K562 (cell line): ENCODE measurements at regions not wholly inside any gene's neighbourhood (a gene's known extent, or its start where the extent isn't known, plus 50 kb on each side); places are given as distances from the start of the nearest gene placed in this dataset.

ENCODE experiments used
- ATAC-seq: fragments of 200-7000 bp; cut with Tn5 transposase; 3 replicates; pipeline ENCODE4 v1.9.1; 2020; ENCODE audit warnings: moderate library complexity
- BruUV-seq: library from RNA; stranded (reverse); fragments of 400-500 nt; replicated peaks from 2 replicates; lab custom pipeline; 2021; lab: Mats Ljungman, UMichigan
- CTCF ChIA-PET: fragments of 300-600 bp; formaldehyde crosslinking; extraction: SDS; loops from one replicate; lab custom pipeline; 2021; ENCODE audit warnings: low intra/inter-chr PET ratio; lab: Yijun Ruan, JAX
- POLR2A ChIA-PET: fragments of 300-600, 350-650 bp; sonication (Branson Sonifier 250); formaldehyde crosslinking; extraction: SDS; loops from one replicate; lab custom pipeline; 2021; ENCODE audit warnings: antibody characterized with exemption, inconsistent platforms; lab: Yijun Ruan, JAX
- DNase-seq, 4 experiments: peaks; one replicate each; pipeline versions ENCODE4 v3.0.0 to v3.0.0-alpha.2; 2011 to 2018; ENCODE audit warnings: low spot score in 3 of 4, mixed read lengths in 3 of 4; ENCODE audit errors: extremely low read depth in 1 of 4
- FAIRE-seq: peaks from 2 replicates; lab custom pipeline; 2011; peaks lifted over from hg19 to GRCh38; lab: Jason Lieb, UNC
- H2AFZ ChIP-seq: 2 replicates; pipeline ENCODE4 v1.6.0; 2011; ENCODE audit warnings: low read depth, low read length, control low read depth, inconsistent platforms
- H3K27ac ChIP-seq: fragments of 200-600 bp; 3 replicates; pipeline ENCODE4 v1.8.0; 2011; ENCODE audit warnings: low read depth, mild to moderate bottlenecking, control low read depth, inconsistent platforms, low read length, moderate library complexity, mixed read lengths; ENCODE audit errors: extremely low read depth
- H3K27me3 ChIP-seq, 2 experiments: fragments of 300-600 bp in 1 of 2; 2 replicates in 1 of 2; 3 replicates in 1 of 2; pipeline versions ENCODE4 v1.6.0 to v1.8.0; 2011; ENCODE audit warnings: inconsistent platforms in 2 of 2, low read length in 2 of 2, mild to moderate bottlenecking in 1 of 2, mixed read lengths in 1 of 2, moderate library complexity in 1 of 2; ENCODE audit not compliant: control insufficient read depth in 2 of 2, insufficient read depth in 2 of 2
- H3K36me3 ChIP-seq: fragments of 300-600 bp; 3 replicates; pipeline ENCODE4 v1.8.0; 2011; ENCODE audit warnings: mild to moderate bottlenecking, low read length, inconsistent platforms; ENCODE audit not compliant: control insufficient read depth, insufficient read depth
- H3K4me1 ChIP-seq, 2 experiments: fragments of 200-600 bp in 1 of 2; replicated peaks in 1 of 2; 2 replicates in 1 of 2; 3 replicates in 1 of 2; pipeline versions ENCODE4 v1.5.1 to v1.8.0; 2011; ENCODE audit warnings: inconsistent platforms in 2 of 2, low read length in 2 of 2, mild to moderate bottlenecking in 1 of 2, mixed read lengths in 1 of 2, moderate library complexity in 1 of 2; ENCODE audit not compliant: control insufficient read depth in 2 of 2, insufficient read depth in 2 of 2
- H3K4me2 ChIP-seq: 2 replicates; pipeline ENCODE4 v1.6.1; 2011; ENCODE audit warnings: low read length, control low read depth, inconsistent platforms, mixed read lengths; ENCODE audit not compliant: insufficient read depth
- H3K4me3 ChIP-seq: fragments of 200-600 bp; sonication (generic), shearing (Covaris generic); 2 replicates; pipeline ENCODE4 v1.5.1; 2016; ENCODE audit warnings: control low read depth, inconsistent platforms
- H3K79me2 ChIP-seq: fragments of 200-600 bp; 3 replicates; pipeline ENCODE4 v1.8.0; 2011; ENCODE audit warnings: low read length, inconsistent platforms; ENCODE audit not compliant: control insufficient read depth, insufficient read depth
- H3K9ac ChIP-seq, 2 experiments: 2 replicates each; pipeline versions ENCODE4 v1.6.0 to v1.6.1; 2011; ENCODE audit warnings: low read depth in 2 of 2, low read length in 2 of 2, control low read depth in 1 of 2, inconsistent platforms in 1 of 2, mild to moderate bottlenecking in 1 of 2, mixed read lengths in 1 of 2; ENCODE audit not compliant: insufficient read depth in 1 of 2
- H3K9me1 ChIP-seq: one replicate; pipeline ENCODE4 v1.6.0; 2011; ENCODE audit warnings: inconsistent platforms, mild to moderate bottlenecking, low read length, moderate library complexity; ENCODE audit not compliant: control insufficient read depth, insufficient read depth
- H3K9me3 ChIP-seq: replicated peaks from 2 replicates; pipeline ENCODE4 v1.5.1; 2011; ENCODE audit warnings: low read depth, low read length, inconsistent platforms; ENCODE audit not compliant: control insufficient read depth, insufficient read depth
- H4K20me1 ChIP-seq: replicated peaks from 2 replicates; pipeline ENCODE4 v1.6.1; 2011; ENCODE audit warnings: low read length, inconsistent platforms, mixed read lengths; ENCODE audit not compliant: control insufficient read depth, insufficient read depth
- FOSL1 ChIP-seq: fragments of 200-800 bp; sonication (Bioruptor generic); conservative IDR thresholded peaks from 2 replicates; pipeline ENCODE4 v1.6.1; 2016; ENCODE audit warnings: missing genetic modification characterization, missing compliant biosample characterization
- KLF6 ChIP-seq: fragments of 250-450 bp; sonication (Bioruptor Pico); IDR thresholded peaks from 2 replicates; pipeline ENCODE4 v1.4.0; 2020; ENCODE audit warnings: mild to moderate bottlenecking, moderate library complexity, borderline replicate concordance
- ZNF253 ChIP-seq: fragments of 250-450 bp; sonication (Bioruptor Pico); conservative IDR thresholded peaks from 2 replicates; pipeline ENCODE4 v1.6.1; 2021; ENCODE audit warnings: mild to moderate bottlenecking
- WGBS: fragments of 100-300 bp; shearing (Covaris generic); methylation state at CpG from one replicate; pipeline ENCODE4 v1.1.6; 2016; ENCODE audit warnings: low coverage, mixed read lengths; ENCODE audit not compliant: insufficient coverage; ENCODE audit errors: missing lambda C conversion rate; 5-methylcytosine and 5-hydroxymethylcytosine counted together
- in situ Hi-C: fragments of 300-500 bp; cut with MboI; formaldehyde crosslinking; loops from 4 replicates; pipeline ENCODE4 v1.15.0; 2018; ENCODE audit warnings: inconsistent platforms, mixed read lengths
- intact Hi-C: fragments of 100-400 bp; cut with micrococcal nuclease; formaldehyde crosslinking; loops from 2 replicates; pipeline ENCODE4 v1.14.2; 2022
- TF ChIP-seq, protein P1 (sequence below): sonication (generic); formaldehyde crosslinking; IDR thresholded peaks from 2 replicates; pipeline ENCODE4 v1.8.0; 2023; ENCODE audit warnings: mild to moderate bottlenecking, missing genetic modification reagents
- TF ChIP-seq, protein P2 (sequence below): fragments of 450-650 bp; IDR thresholded peaks from 2 replicates; pipeline ENCODE4 v1.7.1; 2018; ENCODE audit warnings: mild to moderate bottlenecking, low read depth; ENCODE audit not compliant: partially characterized antibody

DNA sequence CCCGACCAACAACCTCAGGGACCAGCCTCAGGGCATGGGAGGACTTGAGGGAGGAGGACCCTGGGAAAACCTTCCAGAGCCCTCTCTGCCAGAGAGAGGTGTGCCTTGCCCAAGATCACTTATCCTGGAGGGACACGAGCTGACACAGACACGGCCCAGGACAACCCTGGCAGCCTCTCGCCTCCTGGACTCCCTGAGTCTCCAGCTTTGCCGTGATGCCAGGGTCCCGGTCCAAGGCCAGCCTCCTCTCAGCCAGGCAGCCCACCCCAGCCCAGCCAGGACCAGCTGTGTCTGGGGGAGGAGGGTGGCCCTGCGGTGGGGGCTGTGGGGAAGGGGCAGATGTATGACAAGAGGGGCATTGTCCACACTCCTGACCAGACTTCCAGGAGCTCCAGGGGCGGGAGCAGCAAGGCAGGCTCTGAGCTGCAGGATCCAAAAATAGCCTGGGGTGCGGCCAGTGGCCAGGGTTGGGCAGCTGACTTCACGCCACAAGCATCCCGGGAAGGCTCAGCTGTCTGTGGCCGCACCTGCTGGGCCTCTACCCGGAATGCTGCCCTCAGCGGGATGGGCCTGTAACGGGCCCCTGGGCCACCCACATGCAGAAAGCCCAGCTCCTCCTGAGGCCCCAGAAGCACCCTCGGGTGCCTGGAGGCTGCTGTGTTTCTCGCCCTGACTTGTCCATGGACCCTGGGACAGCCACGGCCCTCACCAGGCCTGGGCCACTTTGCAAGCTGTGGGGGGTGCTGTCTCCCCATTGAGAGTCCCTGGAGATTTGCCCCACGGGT, 65.5 kb upstream of the GPC1 start (continued):
- no peak for TF ChIP-seq ZNF253
- TF ChIP-seq KLF6 (CRISPR knock-in tag), result no peak

DNA sequence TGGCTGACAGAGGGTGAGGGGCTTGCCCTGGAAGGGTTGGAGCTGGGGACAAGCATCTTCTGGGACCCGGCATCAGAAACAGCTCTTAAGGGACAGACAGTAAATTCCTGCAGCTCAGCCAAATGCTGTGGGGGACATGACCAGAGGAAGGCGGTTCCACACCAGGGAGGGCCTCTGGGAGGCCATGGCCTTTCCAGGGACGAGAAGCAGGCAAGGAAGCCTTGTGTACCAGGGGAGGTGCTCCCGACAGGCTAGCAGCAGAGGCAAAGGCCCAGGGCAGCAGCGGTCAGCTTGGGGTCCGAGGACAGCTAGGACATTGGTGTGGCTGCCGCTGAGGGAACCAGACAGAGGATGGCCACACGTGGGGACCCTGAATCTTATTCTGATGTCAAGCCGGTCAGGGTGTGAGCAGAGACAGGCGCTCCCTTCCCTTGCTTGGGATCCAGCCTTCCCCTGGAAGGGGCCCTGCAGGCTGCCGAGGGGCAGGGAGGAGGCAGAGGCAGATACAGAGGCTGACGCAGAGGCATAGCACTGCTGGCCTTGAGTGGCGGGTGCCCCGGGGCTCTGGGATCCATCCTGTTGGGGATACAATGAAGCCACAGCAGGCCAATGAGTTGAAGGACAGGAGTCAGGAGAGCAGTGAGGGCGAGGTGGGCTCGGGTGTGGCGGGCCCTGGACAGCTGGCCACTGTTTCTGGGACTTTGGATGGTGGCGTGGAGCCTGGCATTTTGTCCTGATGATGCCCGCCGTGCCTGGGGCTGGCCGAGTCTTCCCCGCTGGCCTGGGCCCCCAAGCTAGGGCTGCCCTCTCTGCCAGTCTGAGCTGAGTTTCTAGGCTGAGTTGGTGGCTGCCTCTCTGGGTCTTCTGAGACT, 64.1 kb upstream of the GPC1 start:
- FAIRE-seq (no peak), ATAC-seq (no peak), DNase-seq (no peak)
- Histone ChIP-seq H3K27ac (no peak overlapping the region), H3K9me3 (no peaks in the 10 kb centered on the region), H3K4me2 (no peak overlapping the region), H3K9ac (no peak overlapping the region), H3K9me1 (no peaks in the 10 kb centered on the region), H4K20me1 (no peaks in the 10 kb centered on the region), H3K4me1 (no peaks in the 10 kb centered on the region), H3K36me3 (no peaks in the 10 kb centered on the region), H3K4me3 (no peak overlapping the region), H3K27me3 (peaks cover 0 to 67% of the 10 kb centered on the region in 2 experiments; a peak in 3 of 5 replicates), H3K79me2 (no peaks in the 10 kb centered on the region), H2AFZ (no peak overlapping the region)
- 1% methylated on average over 18 of the region's 22 CpGs for WGBS
- TF ChIP-seq, protein P1, sequence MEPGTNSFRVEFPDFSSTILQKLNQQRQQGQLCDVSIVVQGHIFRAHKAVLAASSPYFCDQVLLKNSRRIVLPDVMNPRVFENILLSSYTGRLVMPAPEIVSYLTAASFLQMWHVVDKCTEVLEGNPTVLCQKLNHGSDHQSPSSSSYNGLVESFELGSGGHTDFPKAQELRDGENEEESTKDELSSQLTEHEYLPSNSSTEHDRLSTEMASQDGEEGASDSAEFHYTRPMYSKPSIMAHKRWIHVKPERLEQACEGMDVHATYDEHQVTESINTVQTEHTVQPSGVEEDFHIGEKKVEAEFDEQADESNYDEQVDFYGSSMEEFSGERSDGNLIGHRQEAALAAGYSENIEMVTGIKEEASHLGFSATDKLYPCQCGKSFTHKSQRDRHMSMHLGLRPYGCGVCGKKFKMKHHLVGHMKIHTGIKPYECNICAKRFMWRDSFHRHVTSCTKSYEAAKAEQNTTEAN (CRISPR knock-in tag), result no peak
- TF ChIP-seq, protein P2, sequence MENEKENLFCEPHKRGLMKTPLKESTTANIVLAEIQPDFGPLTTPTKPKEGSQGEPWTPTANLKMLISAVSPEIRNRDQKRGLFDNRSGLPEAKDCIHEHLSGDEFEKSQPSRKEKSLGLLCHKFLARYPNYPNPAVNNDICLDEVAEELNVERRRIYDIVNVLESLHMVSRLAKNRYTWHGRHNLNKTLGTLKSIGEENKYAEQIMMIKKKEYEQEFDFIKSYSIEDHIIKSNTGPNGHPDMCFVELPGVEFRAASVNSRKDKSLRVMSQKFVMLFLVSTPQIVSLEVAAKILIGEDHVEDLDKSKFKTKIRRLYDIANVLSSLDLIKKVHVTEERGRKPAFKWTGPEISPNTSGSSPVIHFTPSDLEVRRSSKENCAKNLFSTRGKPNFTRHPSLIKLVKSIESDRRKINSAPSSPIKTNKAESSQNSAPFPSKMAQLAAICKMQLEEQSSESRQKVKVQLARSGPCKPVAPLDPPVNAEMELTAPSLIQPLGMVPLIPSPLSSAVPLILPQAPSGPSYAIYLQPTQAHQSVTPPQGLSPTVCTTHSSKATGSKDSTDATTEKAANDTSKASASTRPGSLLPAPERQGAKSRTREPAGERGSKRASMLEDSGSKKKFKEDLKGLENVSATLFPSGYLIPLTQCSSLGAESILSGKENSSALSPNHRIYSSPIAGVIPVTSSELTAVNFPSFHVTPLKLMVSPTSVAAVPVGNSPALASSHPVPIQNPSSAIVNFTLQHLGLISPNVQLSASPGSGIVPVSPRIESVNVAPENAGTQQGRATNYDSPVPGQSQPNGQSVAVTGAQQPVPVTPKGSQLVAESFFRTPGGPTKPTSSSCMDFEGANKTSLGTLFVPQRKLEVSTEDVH, result no peak
- no peak for TF ChIP-seq FOSL1 (tag)
- in situ Hi-C loops (no loop called here), intact Hi-C loops (no loop called here)
- ChIA-PET POLR2A (no interaction called here), CTCF (no interaction called here)
- BruUV-seq, result no TSS peak
